ENCODE measurements at regions not wholly inside any gene's neighbourhood (a gene's known extent, or its start where the extent isn't known, plus 50 kb on each side); places are given as distances from the start of the nearest gene placed in this dataset.
A peak's percentile ranks its signal among the peaks of the same experiment; 100 is the strongest.

GRCh38 chr22:27510024-27510423, 291.5 kb downstream of the MN1 start:
- DNase-seq (ENCODE audit: low read depth, low spot score) (no peak), FAIRE-seq (no peak)
- Histone ChIP-seq H3K4me2 (ENCODE audit: control insufficient read depth, extremely low read depth, insufficient read depth, low read depth, low read length) (no peak overlapping the region), H3K9me3 (ENCODE audit: control insufficient read depth, low read depth, low read length) (no peaks in the 10 kb centered on the region), H3K27me3 (ENCODE audit: control insufficient read depth, extremely low read depth, insufficient read depth, low read length) (no peaks in the 10 kb centered on the region), H4K20me1 (ENCODE audit: control insufficient read depth, extremely low read depth, insufficient read depth, low read length) (no peaks in the 10 kb centered on the region), H3K9me1 (ENCODE audit: control insufficient read depth, extremely low read depth, insufficient read depth, low read length) (no peaks in the 10 kb centered on the region), H2AFZ (ENCODE audit: control insufficient read depth, low read length) (no peak overlapping the region), H3K4me3 (ENCODE audit: control insufficient read depth in 2 of 3, extremely low read depth in 1 of 3, insufficient read depth in 2 of 3, low read depth in 1 of 3, low read length in 3 of 3) (no peak overlapping the region), H3K9ac (ENCODE audit: control insufficient read depth, extremely low read depth, insufficient read depth, low read length) (no peak overlapping the region), H3K27ac (ENCODE audit: control insufficient read depth, insufficient read depth, low read length) (no peak overlapping the region), H3K4me1 (ENCODE audit: control insufficient read depth, extremely low read depth, insufficient read depth, low read length) (peaks cover 53% of the 10 kb centered on the region), H3K79me2 (ENCODE audit: control insufficient read depth, insufficient read depth, low read length) (no peaks in the 10 kb centered on the region), H3K36me3 (ENCODE audit: control insufficient read depth in 2 of 2, extremely low read depth in 1 of 2, insufficient read depth in 2 of 2, low read length in 2 of 2) (no peaks in the 10 kb centered on the region)
- TF ChIP-seq EZH2 (IDR thresholded peaks at IDR 0.05; ENCODE audit: low read length) (no peak), CTCF (optimal IDR thresholded peaks at IDR 0.05 in 1 of 3, IDR thresholded peaks at IDR 0.05 in 1 of 3, conservative IDR thresholded peaks at IDR 0.05 in 1 of 3; ENCODE audit: extremely low read depth in 1 of 3, insufficient read depth in 2 of 3, low read length in 3 of 3) (no peak)
- dilution Hi-C loops (cut with MboI; ENCODE audit: extremely low pct_ligation_motif_present, low sequenced_read_pairs), result no loop called here

- Histone ChIP-seq H3K4me1 (ENCODE audit: control insufficient read depth, extremely low read depth, insufficient read depth, low read length) (peaks cover 40% of the 10 kb centered on the region), H3K27me3 (ENCODE audit: control insufficient read depth, extremely low read depth, insufficient read depth, low read length) (no peaks in the 10 kb centered on the region), H3K4me3 (ENCODE audit: control insufficient read depth in 2 of 3, extremely low read depth in 1 of 3, insufficient read depth in 2 of 3, low read depth in 1 of 3, low read length in 3 of 3) (peak overlapping the region in 2 of 3 experiments; percentile 52), H3K9me3 (ENCODE audit: control insufficient read depth, low read depth, low read length) (no peaks in the 10 kb centered on the region), H3K36me3 (ENCODE audit: control insufficient read depth in 2 of 2, extremely low read depth in 1 of 2, insufficient read depth in 2 of 2, low read length in 2 of 2) (no peaks in the 10 kb centered on the region), H3K79me2 (ENCODE audit: control insufficient read depth, insufficient read depth, low read length) (no peaks in the 10 kb centered on the region), H3K9ac (ENCODE audit: control insufficient read depth, extremely low read depth, insufficient read depth, low read length) (peak overlapping the region; percentile 77), H3K27ac (ENCODE audit: control insufficient read depth, insufficient read depth, low read length) (peak overlapping the region; percentile 93), H3K9me1 (ENCODE audit: control insufficient read depth, extremely low read depth, insufficient read depth, low read length) (no peaks in the 10 kb centered on the region), H3K4me2 (ENCODE audit: control insufficient read depth, extremely low read depth, insufficient read depth, low read depth, low read length) (peak overlapping the region; percentile 85), H2AFZ (ENCODE audit: control insufficient read depth, low read length) (peak overlapping the region; percentile 69), H4K20me1 (ENCODE audit: control insufficient read depth, extremely low read depth, insufficient read depth, low read length) (no peaks in the 10 kb centered on the region)
- DNase-seq (ENCODE audit: low read depth, low spot score) (peak; percentile 97), FAIRE-seq (peak; percentile 97)
- dilution Hi-C loops (cut with MboI; ENCODE audit: extremely low pct_ligation_motif_present, low sequenced_read_pairs), result no loop called here
- TF ChIP-seq EZH2 (IDR thresholded peaks at IDR 0.05; ENCODE audit: low read length), result no peak
These were observed 289.2 kb downstream of the MN1 start for GRCh38 chr22:27512283-27512761.

GRCh38 chr22:27513021-27513420, 288.5 kb downstream of the MN1 start:
- H3K4me2 ChIP-seq (ENCODE audit: control insufficient read depth, extremely low read depth, insufficient read depth, low read depth, low read length), result peak overlapping the region; percentile 85
- TF ChIP-seq EZH2 (IDR thresholded peaks at IDR 0.05; ENCODE audit: low read length), result no peak
- no peak for TF ChIP-seq CTCF (optimal IDR thresholded peaks at IDR 0.05 in 1 of 3, IDR thresholded peaks at IDR 0.05 in 1 of 3, conservative IDR thresholded peaks at IDR 0.05 in 1 of 3; ENCODE audit: extremely low read depth in 1 of 3, insufficient read depth in 2 of 3, low read length in 3 of 3)
- H3K4me3 ChIP-seq (ENCODE audit: control insufficient read depth in 2 of 3, extremely low read depth in 1 of 3, insufficient read depth in 2 of 3, low read depth in 1 of 3, low read length in 3 of 3), result peak overlapping the region in 2 of 3 experiments; percentile 52
- no peaks in the 10 kb centered on the region for H4K20me1 ChIP-seq (ENCODE audit: control insufficient read depth, extremely low read depth, insufficient read depth, low read length)
- FAIRE-seq (peak; percentile 75), DNase-seq (ENCODE audit: low read depth, low spot score) (no peak)
- peak overlapping the region; percentile 77 for H3K9ac ChIP-seq (ENCODE audit: control insufficient read depth, extremely low read depth, insufficient read depth, low read length)
- no peaks in the 10 kb centered on the region for H3K9me1 ChIP-seq (ENCODE audit: control insufficient read depth, extremely low read depth, insufficient read depth, low read length)
- no peaks in the 10 kb centered on the region for H3K79me2 ChIP-seq (ENCODE audit: control insufficient read depth, insufficient read depth, low read length)
- peak overlapping the region; percentile 93 for H3K27ac ChIP-seq (ENCODE audit: control insufficient read depth, insufficient read depth, low read length)
- peaks cover 34% of the 10 kb centered on the region for H3K4me1 ChIP-seq (ENCODE audit: control insufficient read depth, extremely low read depth, insufficient read depth, low read length)
- H2AFZ ChIP-seq (ENCODE audit: control insufficient read depth, low read length), result no peak overlapping the region
- no peaks in the 10 kb centered on the region for H3K9me3 ChIP-seq (ENCODE audit: control insufficient read depth, low read depth, low read length)
- no peaks in the 10 kb centered on the region for H3K27me3 ChIP-seq (ENCODE audit: control insufficient read depth, extremely low read depth, insufficient read depth, low read length)
- dilution Hi-C loops (cut with MboI; ENCODE audit: extremely low pct_ligation_motif_present, low sequenced_read_pairs), result no loop called here
- no peaks in the 10 kb centered on the region for H3K36me3 ChIP-seq (ENCODE audit: control insufficient read depth in 2 of 2, extremely low read depth in 1 of 2, insufficient read depth in 2 of 2, low read length in 2 of 2)

All from keratinocyte (primary cell).